HFFc6 (cell line): ENCODE measurements at regions not wholly inside any gene's neighbourhood (a gene's known extent, or its start where the extent isn't known, plus 50 kb on each side); places are given as distances from the start of the nearest gene placed in this dataset.

Source experiments
- DNase-seq: peaks from one replicate; pipeline ENCODE4 v3.0.0-alpha.2; 2018
- H3K27ac Mint-ChIP-seq: 2 replicates; pipeline ENCODE4 v1.8.0; 2020; ENCODE audit warnings: mild to moderate bottlenecking, mixed read lengths
- H3K27me3 Mint-ChIP-seq: 2 replicates; pipeline ENCODE4 v1.8.0; 2021; ENCODE audit warnings: mild to moderate bottlenecking, moderate library complexity, mixed read lengths; ENCODE audit not compliant: insufficient read depth
- H3K36me3 Mint-ChIP-seq: 2 replicates; pipeline ENCODE4 v1.8.0; 2021; ENCODE audit warnings: low read depth, mixed read lengths
- H3K4me1 Mint-ChIP-seq: 2 replicates; pipeline ENCODE4 v1.8.0; 2020; ENCODE audit warnings: low read depth, mixed read lengths
- H3K4me3 Mint-ChIP-seq: 2 replicates; pipeline ENCODE4 v1.8.0; 2020; ENCODE audit warnings: mild to moderate bottlenecking, moderate library complexity, mixed read lengths
- H3K9me3 Mint-ChIP-seq: 2 replicates; pipeline ENCODE4 v1.8.0; 2020; ENCODE audit warnings: mild to moderate bottlenecking, mixed read lengths
- CTCF ChIP-seq: fragments of 200-600 bp; sonication (generic); IDR thresholded peaks from 2 replicates; pipeline ENCODE4 v1.5.0; 2021; ENCODE audit warnings: antibody characterized with exemption, mild to moderate bottlenecking

- H3K27me3 Mint-ChIP-seq, result peaks cover 4% of the 10 kb centered on the region
- TF ChIP-seq CTCF, result no peak
Measured at GRCh38 chr17:73746314-73747073, 102.2 kb upstream of the SDK2 start.

GRCh38 chr17:73747221-73748002, 103.2 kb upstream of the SDK2 start:
- no peak for DNase-seq
- H3K36me3 Mint-ChIP-seq, result peaks cover 5% of the 10 kb centered on the region
- H3K27me3 Mint-ChIP-seq, result peaks cover 3% of the 10 kb centered on the region
- peaks cover 79% of the 10 kb centered on the region for H3K9me3 Mint-ChIP-seq
- TF ChIP-seq CTCF, result no peak
- no peak overlapping the region for H3K4me3 Mint-ChIP-seq
- H3K27ac Mint-ChIP-seq, result no peak overlapping the region
- no peaks in the 10 kb centered on the region for H3K4me1 Mint-ChIP-seq

More at GRCh38 chr17:73746314-73747073, 102.2 kb upstream of the SDK2 start:
- Mint-ChIP-seq H3K36me3 (peaks cover 5% of the 10 kb centered on the region), H3K4me1 (no peaks in the 10 kb centered on the region), H3K27ac (no peak overlapping the region), H3K9me3 (peaks cover 82% of the 10 kb centered on the region), H3K4me3 (no peak overlapping the region)
- no peak for DNase-seq

- Mint-ChIP-seq H3K27me3 (peaks cover 2% of the 10 kb centered on the region; the same call in 1 of the 2 replicates), H3K36me3 (peaks cover 5% of the 10 kb centered on the region), H3K27ac (no peak overlapping the region), H3K4me3 (no peak overlapping the region), H3K9me3 (peaks cover 75% of the 10 kb centered on the region), H3K4me1 (no peaks in the 10 kb centered on the region)
- DNase-seq, result no peak
- TF ChIP-seq CTCF, result no peak
Measured at GRCh38 chr17:73748508-73748907, 104.3 kb upstream of the SDK2 start.

DNA sequence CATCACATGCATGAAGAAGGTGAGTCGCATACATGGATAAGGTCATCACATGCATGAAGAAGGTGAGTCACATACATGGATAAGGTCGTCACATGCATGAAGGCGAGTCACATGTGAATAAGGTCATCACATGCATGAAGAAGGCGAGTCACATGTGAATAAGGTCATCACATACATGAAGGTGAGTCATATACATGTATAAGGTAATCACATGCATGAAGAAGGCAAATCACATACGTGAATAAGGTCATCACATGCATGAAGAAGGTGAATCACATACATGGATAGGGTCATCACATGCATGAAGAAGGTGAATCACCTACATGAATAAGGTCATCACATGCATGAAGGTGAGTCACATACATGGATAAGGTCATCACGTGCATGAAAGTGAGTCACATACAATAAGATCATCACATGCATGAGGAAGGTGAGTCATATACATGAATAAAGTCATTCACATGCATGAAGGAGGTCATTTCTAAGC, 105.1 kb upstream of the SDK2 start:
- TF ChIP-seq CTCF, result no peak
- Mint-ChIP-seq H3K4me3 (no peak overlapping the region), H3K9me3 (peaks cover 75% of the 10 kb centered on the region), H3K27me3 (peaks cover 2% of the 10 kb centered on the region; the same call in 1 of the 2 replicates), H3K36me3 (peaks cover 7% of the 10 kb centered on the region), H3K4me1 (no peaks in the 10 kb centered on the region), H3K27ac (no peak overlapping the region)
- no peak for DNase-seq

DNA sequence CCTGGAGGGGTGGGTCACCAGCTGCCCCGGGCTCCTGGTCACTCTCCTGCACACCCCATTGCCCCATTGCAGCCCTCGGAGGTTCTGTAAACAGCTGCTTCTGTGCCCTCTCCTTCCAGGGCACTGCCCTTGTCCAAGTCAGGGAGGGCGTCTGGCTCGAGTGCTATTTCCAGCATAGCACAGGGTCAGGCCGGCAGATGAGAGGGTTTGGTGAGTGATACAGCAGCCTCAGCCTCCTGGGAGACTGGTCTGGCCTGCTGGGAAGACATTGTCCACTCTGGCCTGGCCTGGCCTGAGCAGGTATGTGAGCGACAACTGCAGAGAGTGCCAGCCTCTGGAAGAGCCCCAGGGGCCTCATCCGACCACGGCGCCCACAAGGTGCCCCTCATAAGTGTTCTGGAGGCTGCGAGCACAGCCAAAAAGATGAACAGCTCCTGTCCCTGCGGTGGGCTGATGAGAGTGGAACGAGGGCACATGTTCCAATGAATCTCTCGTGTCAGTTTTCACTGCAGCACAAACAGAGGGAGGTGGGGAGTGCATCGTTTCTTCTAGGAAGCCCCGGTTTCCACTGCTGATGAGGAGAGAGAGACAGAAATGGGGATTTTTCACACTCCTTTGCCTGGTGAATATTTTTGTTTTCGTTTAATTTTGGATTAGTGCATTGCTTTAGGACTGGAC, 105.8 kb upstream of the SDK2 start:
- H3K27me3 Mint-ChIP-seq, result peaks cover 2% of the 10 kb centered on the region
- H3K36me3 Mint-ChIP-seq, result peaks cover 7% of the 10 kb centered on the region
- DNase-seq, result no peak
- TF ChIP-seq CTCF, result no peak
- H3K9me3 Mint-ChIP-seq, result peaks cover 72% of the 10 kb centered on the region
- no peak overlapping the region for H3K27ac Mint-ChIP-seq
- no peak overlapping the region for H3K4me3 Mint-ChIP-seq
- no peaks in the 10 kb centered on the region for H3K4me1 Mint-ChIP-seq
